HCT116 (cell line): ENCODE measurements at regions not wholly inside any gene's neighbourhood (a gene's known extent, or its start where the extent isn't known, plus 50 kb on each side); places are given as distances from the start of the nearest gene placed in this dataset.

Experiments
- ATAC-seq: fragments of 200-7000 bp; cut with Tn5 transposase; 2 replicates; pipeline ENCODE4 v1.9.1; 2020; ENCODE audit warnings: mild to moderate bottlenecking, moderate library complexity
- BruUV-seq: library from RNA; stranded (reverse); fragments of 400-500 nt; replicated peaks from 2 replicates; lab custom pipeline; 2021; lab: Mats Ljungman, UMichigan
- CTCF ChIA-PET: fragments of 300-600 bp; sonication (Branson Sonifier 250); formaldehyde crosslinking; loops from one replicate; lab custom pipeline; 2021; ENCODE audit warnings: antibody characterized with exemption; lab: Charles Lee
- POLR2A ChIA-PET: fragments of 300-600, 350-600 bp; sonication (Branson Sonifier 250); formaldehyde crosslinking; loops from one replicate; lab custom pipeline; 2021; ENCODE audit warnings: antibody characterized with exemption; lab: Charles Lee
- RAD21 ChIA-PET, 2 experiments: fragments of 300-600 bp; sonication (Branson Sonifier 250); formaldehyde crosslinking; loops; one replicate each; lab custom pipeline; 2023; ENCODE audit warnings: low total read pairs in 2 of 2; ENCODE audit not compliant: uncharacterized antibody in 2 of 2, unreplicated experiment in 2 of 2, low non-redundant PET in 1 of 2; lab: Charles Lee
- DNase-seq: peaks from one replicate; pipeline ENCODE4 v3.0.0-alpha.2; 2010; ENCODE audit warnings: low read depth, low spot score
- H2AFZ ChIP-seq: fragments of 200-600 bp; shearing (Covaris generic), sonication (generic); 2 replicates; pipeline ENCODE4 v1.6.1; 2017; ENCODE audit warnings: low read depth, mixed run types, mixed read lengths, antibody characterized with exemption, low read length; ENCODE audit not compliant: poor library complexity, severe bottlenecking
- H3K27ac ChIP-seq: 2 replicates; pipeline ENCODE4 v1.5.1; 2012; ENCODE audit warnings: low read depth, low read length
- H3K27me3 ChIP-seq: fragments of 200-600 bp; sonication (generic); 2 replicates; pipeline ENCODE4 v1.6.1; 2016; ENCODE audit warnings: mixed run types, low read length, mixed read lengths; ENCODE audit not compliant: insufficient read depth
- H3K36me3 ChIP-seq, 2 experiments: fragments of 200-500 bp in 1 of 2; fragments of 200-600 bp in 1 of 2; sonication (Bioruptor generic) in 1 of 2; sonication (generic) in 1 of 2; 2 replicates each; pipeline versions ENCODE4 v1.5.1 to v1.6.1; 2014 to 2016; ENCODE audit warnings: low read length in 2 of 2, inconsistent platforms in 1 of 2, mixed read lengths in 1 of 2, mixed run types in 1 of 2; ENCODE audit not compliant: insufficient read depth in 2 of 2, control insufficient read depth in 1 of 2
- H3K4me1 ChIP-seq, 2 experiments: fragments of 200-600 bp in 1 of 2; sonication (generic) in 1 of 2; 2 replicates each; pipeline versions ENCODE4 v1.5.1 to v1.6.1; 2012 to 2017; ENCODE audit warnings: low read length in 2 of 2, inconsistent platforms in 1 of 2, mild to moderate bottlenecking in 1 of 2, mixed read lengths in 1 of 2, mixed run types in 1 of 2, moderate library complexity in 1 of 2; ENCODE audit not compliant: insufficient read depth in 2 of 2, control insufficient read depth in 1 of 2
- H3K4me2 ChIP-seq: fragments of 200-600 bp; sonication (generic); 2 replicates; pipeline ENCODE4 v1.6.1; 2017; ENCODE audit warnings: mixed run types, low read length, mixed read lengths
- H3K4me3 ChIP-seq, 2 experiments: fragments of 200-600 bp in 1 of 2; sonication (generic) in 1 of 2; replicated peaks in 1 of 2; 2 replicates each; pipeline ENCODE4 v1.5.1; 2011 to 2016; ENCODE audit warnings: low read length in 2 of 2, control low read depth in 1 of 2, low read depth in 1 of 2, mild to moderate bottlenecking in 1 of 2, mixed read lengths in 1 of 2, mixed run types in 1 of 2
- H3K79me2 ChIP-seq: fragments of 200-600 bp; sonication (generic); 2 replicates; pipeline ENCODE4 v1.6.1; 2017; ENCODE audit warnings: mild to moderate bottlenecking, mixed run types, low read length, moderate library complexity, mixed read lengths; ENCODE audit not compliant: insufficient read depth
- H3K9ac ChIP-seq: fragments of 200-600 bp; sonication (generic); 2 replicates; pipeline ENCODE4 v1.6.1; 2016; ENCODE audit warnings: low read length, mixed read lengths
- H3K9me2 ChIP-seq: fragments of 200-600 bp; sonication (generic), shearing (Covaris generic); 2 replicates; pipeline ENCODE4 v1.6.1; 2017; ENCODE audit warnings: mixed run types, mild to moderate bottlenecking, moderate library complexity; ENCODE audit not compliant: insufficient read depth
- H3K9me3 ChIP-seq, 2 experiments: fragments of 200-500 bp in 1 of 2; fragments of 200-600 bp in 1 of 2; sonication (Bioruptor generic) in 1 of 2; sonication (generic) in 1 of 2; 2 replicates each; pipeline ENCODE4 v1.6.1; 2014 to 2017; ENCODE audit warnings: low read length in 2 of 2, mixed read lengths in 2 of 2, inconsistent platforms in 1 of 2, low read depth in 1 of 2, mild to moderate bottlenecking in 1 of 2, mixed run types in 1 of 2, moderate library complexity in 1 of 2; ENCODE audit not compliant: control insufficient read depth in 1 of 2, insufficient read depth in 1 of 2
- H4K20me1 ChIP-seq: fragments of 200-600 bp; sonication (generic), shearing (Covaris generic); 2 replicates; pipeline ENCODE4 v1.6.1; 2017; ENCODE audit warnings: mixed run types, mild to moderate bottlenecking, moderate library complexity; ENCODE audit not compliant: insufficient read depth
- ATF3 ChIP-seq: IDR thresholded peaks from 2 replicates; pipeline ENCODE4 v1.6.1; 2012
- EZH2 ChIP-seq: fragments of 200-600 bp; sonication (generic); IDR thresholded peaks from 2 replicates; pipeline ENCODE4 v1.6.1; 2017; ENCODE audit warnings: antibody characterized with exemption, mixed run types
- FOSL1 ChIP-seq: IDR thresholded peaks from 2 replicates; pipeline ENCODE4 v1.6.1; 2012; ENCODE audit warnings: low read depth
- SRF ChIP-seq: IDR thresholded peaks from 2 replicates; pipeline ENCODE4 v1.6.1; 2012; ENCODE audit warnings: low read depth
- intact Hi-C: fragments of 100-400 bp; cut with micrococcal nuclease; formaldehyde crosslinking; loops from 2 replicates; pipeline ENCODE4 v1.10.0; 2022
- TF ChIP-seq, protein P1 (sequence below): IDR thresholded peaks from 2 replicates; pipeline ENCODE4 v1.6.1; 2012; ENCODE audit warnings: low read depth
- TF ChIP-seq, protein P2 (sequence below): IDR thresholded peaks from 2 replicates; pipeline ENCODE4 v1.6.1; 2012

DNA sequence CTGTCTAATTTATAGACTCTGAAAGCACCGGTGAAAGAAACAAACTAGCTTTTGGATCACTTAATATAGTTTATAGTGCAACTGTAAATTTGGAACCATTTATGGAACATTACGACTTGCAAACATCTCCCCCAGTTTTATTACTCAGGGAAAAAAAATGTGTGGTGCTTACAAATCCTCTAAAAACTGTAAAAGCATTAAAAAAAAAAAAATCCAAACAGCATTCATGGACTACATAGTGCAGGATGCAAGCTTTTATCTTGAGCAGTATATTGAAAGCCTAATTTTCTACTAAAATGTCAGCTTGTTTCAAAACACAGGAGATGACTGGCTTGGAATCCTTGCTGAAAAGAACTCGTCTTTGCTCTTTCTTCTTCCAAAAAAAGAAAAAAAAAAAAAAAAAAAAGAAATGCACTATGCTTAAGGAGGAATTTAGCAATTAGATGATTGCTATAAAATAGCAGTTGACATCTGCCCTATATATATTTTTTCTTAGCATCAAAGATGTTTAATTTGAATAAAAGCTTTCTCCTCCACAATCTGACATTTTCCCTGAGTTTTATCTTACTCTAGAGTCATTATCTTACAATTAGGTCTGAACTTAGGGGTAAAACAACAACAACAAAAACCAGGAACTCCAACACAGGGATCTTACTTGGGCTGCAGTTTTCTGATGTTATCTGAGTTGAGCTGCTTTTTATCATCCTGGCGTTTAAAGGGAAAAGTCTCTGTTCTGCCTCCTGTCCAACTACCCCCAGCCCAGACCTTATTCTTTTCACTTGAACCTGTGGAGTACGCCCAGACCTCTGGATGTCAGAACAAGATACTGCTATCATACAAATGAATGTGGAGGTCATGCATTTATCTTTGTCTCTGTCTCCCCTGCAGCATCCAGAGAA lies 62.6 kb upstream of the PDZRN3 start:
- ChIA-PET RAD21 (no interaction called here), CTCF (no interaction called here), POLR2A (no interaction called here)
- H3K79me2 ChIP-seq: no peaks in the 10 kb centered on the region
- no peak overlapping the region for H3K4me2 ChIP-seq
- H3K27ac ChIP-seq: no peak overlapping the region
- H3K4me3 ChIP-seq: no peak overlapping the region
- DNase-seq (no peak), ATAC-seq (no peak)
- intact Hi-C loops: no loop called here
- H4K20me1 ChIP-seq: no peaks in the 10 kb centered on the region
- H3K9me2 ChIP-seq: no peaks in the 10 kb centered on the region
- no peak overlapping the region for H3K9ac ChIP-seq
- no peaks in the 10 kb centered on the region for H3K36me3 ChIP-seq
- BruUV-seq: no TSS peak
- H3K9me3 ChIP-seq: peaks cover 0 to 6% of the 10 kb centered on the region in 2 experiments; a peak in 2 of 4 replicates
- TF ChIP-seq FOSL1: no peak
- no peaks in the 10 kb centered on the region for H3K27me3 ChIP-seq
- H2AFZ ChIP-seq: no peak overlapping the region
- no peaks in the 10 kb centered on the region for H3K4me1 ChIP-seq

GRCh38 chr3:73685061-73685460 lies 60.3 kb upstream of the PDZRN3 start:
- Histone ChIP-seq H3K79me2 (no peaks in the 10 kb centered on the region), H3K27me3 (no peaks in the 10 kb centered on the region), H3K4me2 (no peak overlapping the region), H2AFZ (no peak overlapping the region), H3K9me2 (no peaks in the 10 kb centered on the region), H4K20me1 (no peaks in the 10 kb centered on the region), H3K9ac (no peak overlapping the region), H3K9me3 (peaks cover 0 to 6% of the 10 kb centered on the region in 2 experiments; a peak in 1 of 4 replicates), H3K27ac (no peak overlapping the region), H3K4me3 (no peak overlapping the region), H3K4me1 (no peaks in the 10 kb centered on the region), H3K36me3 (no peaks in the 10 kb centered on the region)
- intact Hi-C loops: no loop called here
- no peak for TF ChIP-seq SRF
- TF ChIP-seq, protein P1, sequence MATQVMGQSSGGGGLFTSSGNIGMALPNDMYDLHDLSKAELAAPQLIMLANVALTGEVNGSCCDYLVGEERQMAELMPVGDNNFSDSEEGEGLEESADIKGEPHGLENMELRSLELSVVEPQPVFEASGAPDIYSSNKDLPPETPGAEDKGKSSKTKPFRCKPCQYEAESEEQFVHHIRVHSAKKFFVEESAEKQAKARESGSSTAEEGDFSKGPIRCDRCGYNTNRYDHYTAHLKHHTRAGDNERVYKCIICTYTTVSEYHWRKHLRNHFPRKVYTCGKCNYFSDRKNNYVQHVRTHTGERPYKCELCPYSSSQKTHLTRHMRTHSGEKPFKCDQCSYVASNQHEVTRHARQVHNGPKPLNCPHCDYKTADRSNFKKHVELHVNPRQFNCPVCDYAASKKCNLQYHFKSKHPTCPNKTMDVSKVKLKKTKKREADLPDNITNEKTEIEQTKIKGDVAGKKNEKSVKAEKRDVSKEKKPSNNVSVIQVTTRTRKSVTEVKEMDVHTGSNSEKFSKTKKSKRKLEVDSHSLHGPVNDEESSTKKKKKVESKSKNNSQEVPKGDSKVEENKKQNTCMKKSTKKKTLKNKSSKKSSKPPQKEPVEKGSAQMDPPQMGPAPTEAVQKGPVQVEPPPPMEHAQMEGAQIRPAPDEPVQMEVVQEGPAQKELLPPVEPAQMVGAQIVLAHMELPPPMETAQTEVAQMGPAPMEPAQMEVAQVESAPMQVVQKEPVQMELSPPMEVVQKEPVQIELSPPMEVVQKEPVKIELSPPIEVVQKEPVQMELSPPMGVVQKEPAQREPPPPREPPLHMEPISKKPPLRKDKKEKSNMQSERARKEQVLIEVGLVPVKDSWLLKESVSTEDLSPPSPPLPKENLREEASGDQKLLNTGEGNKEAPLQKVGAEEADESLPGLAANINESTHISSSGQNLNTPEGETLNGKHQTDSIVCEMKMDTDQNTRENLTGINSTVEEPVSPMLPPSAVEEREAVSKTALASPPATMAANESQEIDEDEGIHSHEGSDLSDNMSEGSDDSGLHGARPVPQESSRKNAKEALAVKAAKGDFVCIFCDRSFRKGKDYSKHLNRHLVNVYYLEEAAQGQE: no peak
- no peak for TF ChIP-seq FOSL1
- no peak for TF ChIP-seq ATF3
- TF ChIP-seq, protein P2, sequence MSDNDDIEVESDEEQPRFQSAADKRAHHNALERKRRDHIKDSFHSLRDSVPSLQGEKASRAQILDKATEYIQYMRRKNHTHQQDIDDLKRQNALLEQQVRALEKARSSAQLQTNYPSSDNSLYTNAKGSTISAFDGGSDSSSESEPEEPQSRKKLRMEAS: no peak
- no peak for TF ChIP-seq EZH2
- BruUV-seq: no TSS peak
- CTCF ChIA-PET: no interaction called here
- DNase-seq (no peak), ATAC-seq (no peak)
- RAD21 ChIA-PET: no interaction called here
- POLR2A ChIA-PET: no interaction called here
